ENCODE measurements at regions not wholly inside any gene's neighbourhood (a gene's known extent, or its start where the extent isn't known, plus 50 kb on each side); places are given as distances from the start of the nearest gene placed in this dataset.

DNA sequence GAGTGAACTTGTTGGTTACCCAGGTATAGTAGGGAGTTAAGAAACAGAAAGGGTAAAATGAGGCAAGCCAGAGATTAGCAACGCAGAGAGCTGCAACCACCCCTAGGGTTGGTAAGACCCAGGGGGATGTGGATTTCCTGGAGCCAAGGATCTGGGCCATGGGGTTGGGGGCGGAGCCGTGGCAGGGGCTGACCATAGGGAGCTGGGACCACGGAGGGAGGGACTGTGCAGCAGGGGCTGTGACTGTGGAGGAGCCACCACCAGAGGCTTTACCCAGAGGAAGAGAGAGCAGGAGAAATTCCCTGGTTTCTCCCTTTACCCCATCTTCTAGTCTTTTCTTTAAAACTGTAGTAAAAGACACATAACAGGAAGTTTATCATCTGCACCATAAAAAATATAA, 58.6 kb upstream of the BAIAP2L1 start:
- Histone ChIP-seq H2BK15ac (ENCODE audit: low read length) (no peak overlapping the region), H3K79me1 (ENCODE audit: low read depth, low read length) (no peaks in the 10 kb centered on the region), H3K9ac (replicated peaks in 1 of 4; ENCODE audit: extremely low read depth in 1 of 4, low read depth in 3 of 4, low read length in 3 of 4) (no peak overlapping the region), H4K8ac (ENCODE audit: extremely low read depth, insufficient read depth, low read length) (peak overlapping the region; percentile 85; the same call in 1 of the 2 replicates), H3K56ac (replicated peaks; ENCODE audit: insufficient read length, low read depth, low read length) (no peak overlapping the region), H3K27me3 (replicated peaks in 1 of 4; ENCODE audit: control insufficient read depth in 3 of 4, extremely low read depth in 1 of 4, insufficient read depth in 3 of 4, low read length in 3 of 4) (no peaks in the 10 kb centered on the region; a peak in 1 of 7 replicates), H3K4me3 (ENCODE audit: extremely low read depth in 1 of 4, insufficient read depth in 2 of 4, low read depth in 3 of 4, low read length in 4 of 4) (no peak overlapping the region), H4K5ac (ENCODE audit: insufficient read length, low read depth, low read length) (no peak overlapping the region), H3K79me2 (ENCODE audit: control insufficient read depth in 1 of 2, insufficient read depth in 2 of 2, low read length in 2 of 2) (no peaks in the 10 kb centered on the region), H3K18ac (ENCODE audit: extremely low read depth, low read length) (no peak overlapping the region), H2AK5ac (ENCODE audit: low read depth, low read length) (no peak overlapping the region), H3K4ac (replicated peaks; ENCODE audit: insufficient read length, low read depth, low read length) (no peak overlapping the region), H3K9me3 (ENCODE audit: insufficient read depth in 2 of 2, low read depth in 1 of 2, low read length in 1 of 2) (peaks cover 4 to 7% of the 10 kb centered on the region in 2 experiments; a peak in 1 of 4 replicates), H2BK120ac (replicated peaks; ENCODE audit: low read depth, low read length) (no peak overlapping the region), H4K91ac (replicated peaks; ENCODE audit: insufficient read length, low read length) (no peak overlapping the region), H2AFZ (ENCODE audit: low read length) (0 out of 2 replicates have a peak overlapping the region, but pooled peaks have one; percentile 21), H3K23me2 (ENCODE audit: low read depth, low read length) (no peaks in the 10 kb centered on the region), H3K14ac (ENCODE audit: insufficient read length) (no peak overlapping the region), H3K36me3 (ENCODE audit: control insufficient read depth in 2 of 4, insufficient read depth in 4 of 4, low read length in 3 of 4) (no peaks in the 10 kb centered on the region), H2BK20ac (ENCODE audit: low read length) (no peak overlapping the region), H2BK5ac (ENCODE audit: low read depth, low read length) (no peak overlapping the region), H3K4me2 (ENCODE audit: insufficient read depth in 1 of 2, low read depth in 2 of 2, low read length in 2 of 2) (no peak overlapping the region), H2BK12ac (ENCODE audit: low read depth, low read length) (no peak overlapping the region), H4K20me1 (replicated peaks in 1 of 2; ENCODE audit: control insufficient read depth in 1 of 2, insufficient read depth in 2 of 2, low read length in 2 of 2) (no peaks in the 10 kb centered on the region), H3K23ac (ENCODE audit: insufficient read length) (no peak overlapping the region), H3K27ac (ENCODE audit: low read depth, low read length) (no peak overlapping the region), H3K4me1 (replicated peaks in 1 of 4; ENCODE audit: control insufficient read depth in 3 of 4, insufficient read depth in 4 of 4, low read length in 3 of 4) (peaks cover 0 to 3% (median 0%) of the 10 kb centered on the region in 4 experiments; a peak in 1 of 7 replicates)
- no peak for DNase-seq (ENCODE audit: low read depth in 1 of 2, low spot score in 2 of 2)
- TF ChIP-seq JUN (IDR thresholded peaks at IDR 0.05; ENCODE audit: low read depth, low read length) = no peak
- TF ChIP-seq CTBP2 (IDR thresholded peaks at IDR 0.05; ENCODE audit: borderline replicate concordance, insufficient read depth, insufficient read length, low read length) = no peak
- no peak for TF ChIP-seq SAP30 (IDR thresholded peaks at IDR 0.05; ENCODE audit: insufficient read depth, insufficient replicate concordance, low read length)
- TF ChIP-seq KDM4A (IDR thresholded peaks at IDR 0.05; ENCODE audit: low read depth, low read length, severe bottlenecking) = no peak
- no peak for TF ChIP-seq BRCA1 (IDR thresholded peaks at IDR 0.05; ENCODE audit: low read depth, low read length)
- no peak for TF ChIP-seq BACH1 (IDR thresholded peaks at IDR 0.05; ENCODE audit: low read length)
- TF ChIP-seq CHD2 (IDR thresholded peaks at IDR 0.05; ENCODE audit: low read length) = no peak
- TF ChIP-seq ASH2L (IDR thresholded peaks at IDR 0.05; ENCODE audit: low read length) = no peak
- TF ChIP-seq RAD21 (IDR thresholded peaks at IDR 0.05 in 1 of 2, conservative IDR thresholded peaks at IDR 0.05 in 1 of 2; ENCODE audit: low read depth in 2 of 2, low read length in 2 of 2) = no peak
- 72% methylated on average over 4 of the region's 4 CpGs; no CpG with 5 or more reads in 1 of the 2 experiments for WGBS, 2 experiments (ENCODE audit: extremely low coverage in 1 of 2, insufficient coverage in 1 of 2, insufficient read length in 1 of 2, insufficient replicate concordance in 2 of 2, low coverage in 1 of 2, low lambda C conversion rate in 2 of 2, missing lambda C conversion rate in 1 of 2)
- ChIA-PET POLR2A (ENCODE audit: partially characterized antibody) (interaction anchor here (0.6 kb wide), 1 partner anchor 12 kb away, joined by 3 read pairs; no protein-coding TSS in a partner anchor), CTCF (ENCODE audit: partially characterized antibody) (interaction anchor here (0.6 to 1.7 kb wide), 5 partner anchors 13 to 158 kb away, joined by 3 to 6 read pairs (median 3); partner anchors contain the start of gene NPTX2)
- no peak for FAIRE-seq
